NCI-H2196 treated with DMSO at 0.1 percent for 48 hours (cell line): ENCODE measurements at regions not wholly inside any gene's neighbourhood (a gene's known extent, or its start where the extent isn't known, plus 50 kb on each side); places are given as distances from the start of the nearest gene placed in this dataset.

Experiments
- DNase-seq: peaks from one replicate; lab custom pipeline; 2025; ENCODE audit not compliant: unreplicated experiment; lab: John Stamatoyannopoulos, UW

DNA sequence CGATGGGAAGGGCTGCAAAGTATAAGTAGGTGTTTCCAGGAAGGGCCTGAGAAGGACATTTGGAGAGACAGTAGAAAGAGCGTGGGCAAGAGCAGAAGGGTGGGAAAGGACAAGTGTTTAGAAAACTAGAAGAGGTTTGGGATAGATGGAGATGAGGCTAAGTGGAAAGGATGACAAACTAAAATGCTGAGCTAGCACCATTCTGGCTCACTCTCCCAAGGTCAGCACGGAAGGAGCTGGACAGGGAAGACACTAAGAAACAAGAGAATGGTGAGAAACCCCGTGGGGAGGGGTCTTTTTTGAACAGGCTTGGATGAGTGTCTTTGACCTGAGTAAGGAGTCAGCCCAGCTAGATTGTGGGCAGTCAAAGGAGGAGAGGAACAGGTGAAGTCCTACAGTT, 286.0 kb downstream of the CDK5RAP2 start:
- no peak for DNase-seq

GRCh38 chr9:120292606-120293005, 287.4 kb downstream of the CDK5RAP2 start:
- DNase-seq = no peak

- no peak for DNase-seq
Observed at GRCh38 chr9:120291050-120291449, 288.9 kb downstream of the CDK5RAP2 start.

DNA sequence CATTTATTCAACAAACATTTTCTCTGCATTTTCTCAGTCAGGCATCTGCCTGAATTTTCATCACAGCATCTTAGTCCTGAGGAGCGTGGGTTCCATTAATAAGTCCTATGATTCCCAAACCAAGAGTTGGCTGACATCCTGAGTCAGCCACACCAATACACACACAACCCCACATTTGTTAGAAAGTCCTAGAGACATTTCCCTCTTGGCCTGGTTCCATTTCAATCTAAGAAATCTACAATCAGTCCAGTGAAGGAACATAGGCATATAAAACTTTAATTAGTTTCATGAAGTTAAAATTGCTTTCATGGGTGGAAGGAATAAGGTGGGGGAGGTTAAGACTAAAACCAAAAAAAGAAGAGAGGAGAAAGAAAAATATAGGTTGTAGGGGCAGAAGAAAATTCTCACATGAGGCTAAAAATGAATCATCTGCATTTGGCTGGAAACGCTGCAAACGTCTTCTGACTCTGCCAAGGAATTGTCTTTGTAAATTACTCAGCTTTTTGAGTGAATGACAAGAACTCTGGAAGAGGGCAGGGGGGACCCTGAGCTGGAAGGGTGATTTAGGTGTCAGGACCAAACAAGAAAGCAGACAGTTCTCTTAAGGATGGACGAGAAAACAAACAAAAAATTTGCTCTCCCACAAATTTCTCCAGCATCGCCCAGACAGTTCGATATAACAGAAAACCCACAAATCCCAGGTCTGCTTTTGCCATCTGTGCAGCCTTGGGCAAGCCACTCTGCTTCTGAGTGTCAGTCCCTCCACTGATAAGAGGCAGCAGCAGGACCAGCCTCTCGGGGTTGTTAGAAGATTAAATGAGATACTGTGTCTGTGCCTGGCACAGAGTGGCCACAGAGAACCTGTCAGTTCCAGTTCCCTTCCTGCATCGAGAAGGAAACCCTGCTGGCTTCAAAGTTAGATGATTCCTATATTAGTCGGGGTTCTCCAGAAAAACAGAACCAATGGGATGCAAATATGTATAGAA, 289.7 kb downstream of the CDK5RAP2 start:
- no peak for DNase-seq

- no peak for DNase-seq
Observed at GRCh38 chr9:120289098-120289497, 290.9 kb downstream of the CDK5RAP2 start.

DNA sequence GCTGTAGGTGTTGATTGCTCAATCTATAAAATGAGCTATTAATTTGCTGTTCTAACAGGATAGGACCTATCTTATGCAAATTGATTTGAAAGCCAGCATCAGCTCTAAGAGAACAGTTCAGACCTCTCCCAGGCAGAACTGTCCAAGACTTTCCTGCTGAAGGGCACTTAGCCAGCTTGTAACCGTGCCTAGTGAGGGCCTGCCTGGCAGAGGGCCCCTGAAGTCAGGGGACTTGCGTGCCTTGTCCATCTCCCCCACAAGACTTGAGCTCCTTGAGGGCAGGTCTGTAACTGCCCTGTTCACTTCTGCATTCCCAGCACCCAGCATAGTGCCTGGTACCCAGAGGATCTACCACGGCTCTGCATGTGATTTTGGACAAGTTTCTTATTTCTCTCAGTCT, 293.4 kb downstream of the CDK5RAP2 start:
- DNase-seq = no peak

GRCh38 chr9:120284821-120285220, 295.1 kb downstream of the CDK5RAP2 start:
- peak; percentile 25 for DNase-seq

- DNase-seq = no peak
Observed at GRCh38 chr9:120281665-120282064, 298.3 kb downstream of the CDK5RAP2 start.

DNA sequence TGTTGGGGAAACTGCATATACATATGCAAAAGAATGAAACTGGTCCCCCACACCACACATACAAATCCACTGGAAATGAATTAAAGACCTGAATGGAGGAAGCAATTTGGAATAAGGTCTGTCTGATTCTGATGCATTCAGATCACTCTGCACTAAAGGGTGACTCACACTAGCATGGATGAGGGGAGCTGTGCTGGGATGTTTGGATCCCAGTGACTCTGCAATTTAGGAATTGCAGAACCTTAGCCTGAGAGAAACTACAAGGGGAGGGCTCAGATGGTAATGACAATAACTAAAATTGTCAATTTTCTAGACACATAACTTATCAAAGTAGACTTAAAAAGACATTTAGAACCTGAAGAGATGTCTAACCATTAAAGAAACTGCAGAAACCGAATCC, 312.0 kb downstream of the CDK5RAP2 start:
- DNase-seq = no peak

DNA sequence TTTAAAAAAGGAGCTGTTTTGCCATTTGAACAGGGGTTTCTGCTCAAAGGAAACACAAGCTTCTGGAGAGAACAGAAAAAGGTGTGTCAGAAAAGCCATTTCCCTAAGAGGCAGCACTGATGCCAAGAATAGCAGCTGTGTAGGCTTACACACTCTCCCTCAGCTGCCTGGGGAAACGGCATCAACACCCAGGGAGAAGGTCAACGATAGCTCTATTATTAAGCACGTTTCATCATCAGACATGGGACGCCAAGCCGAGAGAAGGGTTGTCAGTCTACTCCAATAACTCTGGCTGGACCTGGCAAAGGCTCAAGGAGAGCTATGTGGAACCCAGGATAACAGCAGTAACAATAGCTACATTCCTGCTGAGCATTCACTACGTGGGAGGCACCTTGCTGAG, 314.2 kb downstream of the CDK5RAP2 start:
- DNase-seq = peak; percentile 80

DNA sequence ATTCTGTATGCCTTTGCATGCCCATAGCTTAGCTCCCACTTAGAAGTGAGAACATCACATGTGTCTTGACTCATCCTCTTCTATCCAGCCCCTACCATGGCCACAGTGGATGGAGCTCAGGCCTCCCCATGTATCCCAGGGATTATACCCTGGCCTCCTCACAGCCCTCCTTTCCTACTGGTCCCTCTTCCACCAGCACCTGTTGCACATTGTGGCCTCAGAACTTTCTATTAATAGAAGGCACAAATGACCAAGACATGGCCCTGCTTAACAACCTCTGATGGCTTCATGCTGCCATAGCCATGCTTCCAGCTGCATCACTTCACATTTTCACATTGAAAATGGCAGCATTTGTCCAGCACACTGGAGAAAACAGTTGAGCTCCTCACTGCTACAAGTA, 315.4 kb downstream of the CDK5RAP2 start:
- DNase-seq = no peak

GRCh38 chr9:120263836-120264235, 316.1 kb downstream of the CDK5RAP2 start:
- DNase-seq = no peak

- no peak for DNase-seq
Observed at GRCh38 chr9:120261419-120261818, 318.5 kb downstream of the CDK5RAP2 start.

DNA sequence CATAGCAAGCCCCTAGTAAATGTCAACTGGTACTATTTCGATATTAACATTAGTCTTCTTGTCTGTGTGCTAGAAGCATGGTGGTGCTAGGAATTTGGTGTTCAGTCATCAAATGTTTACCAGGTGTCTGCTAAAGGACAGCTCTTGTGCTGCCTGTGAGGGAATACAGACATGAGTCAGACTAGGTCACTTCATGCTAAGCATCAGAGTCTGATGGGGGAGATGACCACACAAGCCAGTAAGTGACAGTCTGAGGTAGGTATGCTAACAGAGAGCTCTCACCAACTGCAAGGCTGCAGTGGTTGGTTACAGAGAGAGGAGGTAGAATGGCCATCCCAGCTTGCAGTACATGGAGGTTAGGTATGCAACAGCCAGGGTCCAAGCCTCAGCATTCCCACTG, 320.9 kb downstream of the CDK5RAP2 start:
- DNase-seq = no peak

DNA sequence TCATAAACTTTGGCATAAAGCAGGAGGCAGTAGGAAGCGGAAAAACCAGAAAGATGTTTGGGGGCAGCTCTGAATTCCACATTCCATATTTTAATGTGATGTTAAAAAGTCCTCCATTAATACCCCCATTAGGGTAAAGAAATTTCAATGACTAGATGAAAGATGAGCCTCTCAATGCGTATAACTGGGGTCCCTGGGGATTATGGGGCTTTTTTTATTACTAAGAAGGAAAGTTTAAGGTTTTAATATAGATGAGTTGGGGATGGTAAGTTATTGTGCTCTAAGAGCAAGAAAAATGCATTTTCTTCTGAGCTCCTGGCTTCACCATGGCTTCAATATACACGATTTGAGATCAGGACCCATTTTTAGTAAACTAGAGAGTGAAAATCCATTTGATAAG, 321.9 kb downstream of the CDK5RAP2 start:
- DNase-seq = no peak

- no peak for DNase-seq
Observed at GRCh38 chr9:120257483-120257882, 322.5 kb downstream of the CDK5RAP2 start.

DNA sequence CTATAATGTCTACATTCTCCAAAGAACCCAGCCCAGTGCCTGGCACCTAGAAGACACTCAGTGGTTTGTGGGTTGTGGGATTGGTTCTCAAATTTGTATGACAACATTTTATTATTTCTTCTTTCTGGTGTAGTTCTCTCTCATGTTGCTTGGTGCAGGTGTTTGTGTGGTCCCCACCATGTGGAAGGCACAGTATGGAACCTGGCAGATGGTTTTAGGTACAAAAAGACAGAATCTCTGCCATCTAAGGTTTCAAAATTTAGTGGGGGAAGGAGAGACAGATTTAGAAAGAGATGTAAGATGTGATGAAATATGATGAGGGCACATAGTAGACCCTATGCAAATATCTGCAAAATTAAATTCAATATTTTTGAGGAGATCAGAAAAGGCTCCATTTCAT, 323.8 kb downstream of the CDK5RAP2 start:
- no peak for DNase-seq

- DNase-seq = no peak
Observed at GRCh38 chr9:120252248-120252647, 327.7 kb downstream of the CDK5RAP2 start.

DNA sequence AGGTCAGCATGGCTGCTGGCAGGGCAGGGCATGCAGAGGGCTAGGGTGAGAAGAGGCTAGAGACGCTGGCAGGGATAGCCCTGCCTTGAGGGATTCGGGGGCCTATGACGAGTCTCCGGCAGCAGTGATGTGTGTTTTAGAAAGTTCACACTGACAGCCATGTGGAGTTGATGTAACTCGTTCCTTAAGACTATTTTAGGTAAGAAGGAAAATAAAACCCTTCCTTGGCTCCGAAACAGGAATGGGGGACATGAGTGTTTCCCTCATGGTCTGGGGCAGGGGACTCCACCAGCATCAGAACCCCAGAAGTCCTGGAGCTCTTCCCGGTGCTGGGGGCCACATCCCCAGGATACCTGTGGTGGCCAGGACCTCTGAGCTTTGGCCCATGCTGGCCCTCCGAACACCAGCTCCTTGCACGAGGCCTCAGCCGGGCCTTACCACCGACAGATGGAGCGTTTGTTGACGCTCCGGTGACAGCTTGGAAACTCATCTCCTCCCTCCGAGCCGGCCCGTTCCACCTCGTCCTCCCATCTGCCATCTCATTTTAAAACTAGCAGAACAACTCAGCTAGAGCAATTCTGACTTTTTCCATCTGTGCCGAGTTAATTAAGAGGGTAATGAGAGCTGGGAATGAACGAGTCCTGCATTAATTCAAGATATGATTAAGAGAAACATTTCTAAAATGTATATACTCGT, 337.7 kb downstream of the CDK5RAP2 start:
- DNase-seq = no peak

GRCh38 chr9:120236596-120236995, 343.4 kb downstream of the CDK5RAP2 start:
- no peak for DNase-seq

DNA sequence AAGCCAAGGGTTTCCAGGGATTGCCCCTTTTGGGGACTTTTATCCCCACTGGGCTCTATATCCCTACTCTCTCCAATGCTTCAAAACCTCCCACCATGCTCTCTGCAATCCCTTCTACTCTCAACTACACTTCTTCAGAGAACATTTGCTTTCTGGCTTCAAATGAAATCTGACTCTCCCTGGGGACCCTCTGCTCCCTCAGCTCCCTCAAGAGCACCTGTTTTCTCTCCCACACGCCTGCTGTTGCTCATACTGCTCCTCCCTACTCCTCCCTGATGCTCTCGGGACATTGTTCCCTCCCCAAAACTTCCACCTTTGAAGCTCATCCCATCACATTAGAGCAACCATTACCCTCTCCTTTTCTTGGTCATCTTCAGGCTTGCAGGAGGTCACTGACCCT, 344.9 kb downstream of the CDK5RAP2 start:
- no peak for DNase-seq

DNA sequence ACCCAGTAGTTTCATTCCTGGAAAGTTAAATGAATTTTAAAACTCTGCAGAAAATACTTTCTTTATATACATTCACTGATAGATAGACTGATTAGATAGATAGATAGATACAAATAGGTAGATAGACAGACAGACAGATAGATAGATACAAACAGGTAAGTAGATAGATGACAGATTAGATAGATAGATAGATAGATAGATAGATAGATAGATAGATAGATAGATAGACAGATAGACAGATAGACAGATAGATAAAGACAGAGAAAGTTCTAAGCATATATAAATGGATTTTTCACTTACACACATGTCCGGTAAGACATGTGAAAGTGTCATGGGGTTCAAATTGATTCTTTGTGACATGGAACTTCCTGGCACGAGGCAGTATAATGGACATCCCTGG, 349.7 kb downstream of the CDK5RAP2 start:
- no peak for DNase-seq
